ENCODE measurements at regions not wholly inside any gene's neighbourhood (a gene's known extent, or its start where the extent isn't known, plus 50 kb on each side); places are given as distances from the start of the nearest gene placed in this dataset.
"Not testable (repeated sequence)": the region's sequence is repeated elsewhere in the genome, so short reads cannot be mapped to it uniquely, and the experiment has no call there.

GRCh38 chr7:12017046-12017445 lies 185.0 kb upstream of the THSD7A start:
- H3K27ac ChIP-seq = no peak overlapping the region
- WGBS, 3 donors = 45 to 63% (median 51%) methylated on average over 1 of the region's 1 CpG
- intact Hi-C loops (cut with DNase I) = no loop called here
- H3K9me3 ChIP-seq = no peaks in the 10 kb centered on the region
- H3K27me3 ChIP-seq = no peaks in the 10 kb centered on the region
- no peaks in the 10 kb centered on the region for H3K4me1 ChIP-seq (ENCODE audit: insufficient read depth)
- TF ChIP-seq EP300 (IDR thresholded peaks at IDR 0.05) = no peak
- H3K4me3 ChIP-seq = no peak overlapping the region
- no peak for DNase-seq
- no peaks in the 10 kb centered on the region for H3K36me3 ChIP-seq

GRCh38 chr7:12022011-12022410 lies 189.1 kb upstream of the TMEM106B start:
- H3K36me3 ChIP-seq; H3K4me3 ChIP-seq; DNase-seq; intact Hi-C loops (cut with DNase I); H3K4me1 ChIP-seq (ENCODE audit: insufficient read depth); H3K27ac ChIP-seq; H3K27me3 ChIP-seq; H3K9me3 ChIP-seq: not testable (repeated sequence)
- 44 to 69% (median 50%) methylated on average over 1 of the region's 1 CpG for whole genome bisulfite sequencing, 3 donors

DNA sequence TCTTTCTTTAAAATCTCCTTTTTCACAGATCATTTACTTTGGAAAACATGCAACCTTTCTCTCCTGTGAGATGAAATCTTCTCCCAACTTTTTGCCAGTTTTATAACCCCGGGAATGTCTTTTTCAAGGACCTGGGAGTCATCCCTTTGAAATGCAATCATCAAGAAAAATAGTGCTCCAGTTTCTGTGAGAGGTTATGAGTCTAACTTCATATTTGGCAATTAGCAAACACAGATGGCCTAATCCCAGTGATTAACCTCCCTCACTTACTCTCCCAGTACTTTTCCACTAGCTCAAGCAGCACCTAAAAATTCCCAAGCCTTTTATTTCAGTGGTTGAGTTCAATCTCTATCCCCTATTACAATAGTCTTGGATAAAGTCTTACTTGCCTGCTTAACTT lies 185.8 kb upstream of the TMEM106B start:
- intact Hi-C loops (cut with DNase I) = no loop called here
- 53 to 59% (median 59%) methylated on average over 1 of the region's 1 CpG for WGBS, 3 donors
- H3K27ac ChIP-seq = no peak overlapping the region
- TF ChIP-seq CTCF (IDR thresholded peaks at IDR 0.05) (no peak), POLR2A (IDR thresholded peaks at IDR 0.05) (no peak), EP300 (IDR thresholded peaks at IDR 0.05) (no peak)
- no peak overlapping the region for H3K4me3 ChIP-seq
- no peaks in the 10 kb centered on the region for H3K27me3 ChIP-seq
- DNase-seq = no peak
- no peaks in the 10 kb centered on the region for H3K36me3 ChIP-seq
- H3K4me1 ChIP-seq (ENCODE audit: insufficient read depth) = no peaks in the 10 kb centered on the region
- H3K9me3 ChIP-seq = no peaks in the 10 kb centered on the region

- H3K27ac ChIP-seq = no peak overlapping the region
- no peaks in the 10 kb centered on the region for H3K4me1 ChIP-seq (ENCODE audit: insufficient read depth)
- H3K36me3 ChIP-seq = no peaks in the 10 kb centered on the region
- intact Hi-C loops (cut with DNase I) = no loop called here
- no peak overlapping the region for H3K4me3 ChIP-seq
- no peaks in the 10 kb centered on the region for H3K9me3 ChIP-seq
- TF ChIP-seq POLR2A (IDR thresholded peaks at IDR 0.05) = no peak
- no peak for TF ChIP-seq EP300 (IDR thresholded peaks at IDR 0.05)
- no peak for TF ChIP-seq CTCF (IDR thresholded peaks at IDR 0.05)
- 52 to 97% (median 91%) methylated on average over 1 of the region's 1 CpG for WGBS, 3 donors
- no peaks in the 10 kb centered on the region for H3K27me3 ChIP-seq
- no peak for DNase-seq
These were observed 182.6 kb upstream of the TMEM106B start for GRCh38 chr7:12028508-12028907.

DNA sequence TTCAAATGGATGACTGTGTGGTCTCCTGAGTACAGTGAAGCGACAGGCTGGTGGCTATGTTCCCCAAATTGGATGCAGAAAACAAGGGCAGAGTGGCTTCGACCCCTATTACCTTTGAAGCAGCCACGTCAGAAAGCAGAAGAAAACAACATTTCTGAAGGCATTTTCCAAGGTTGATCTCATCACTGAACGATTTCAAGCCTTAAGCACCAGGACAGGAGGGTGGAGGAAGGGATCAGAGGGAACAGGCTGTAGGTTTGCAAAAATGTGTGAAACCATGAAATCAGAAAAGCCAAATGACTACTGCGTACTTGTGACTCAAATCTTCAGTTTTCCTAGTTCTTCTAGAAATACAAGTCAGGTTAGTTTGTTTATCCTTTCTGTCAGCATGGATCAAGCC lies 181.0 kb upstream of the TMEM106B start:
- Histone ChIP-seq H3K4me3 (no peak overlapping the region), H3K4me1 (ENCODE audit: insufficient read depth) (no peaks in the 10 kb centered on the region), H3K27ac (no peak overlapping the region), H3K9me3 (no peaks in the 10 kb centered on the region), H3K36me3 (no peaks in the 10 kb centered on the region), H3K27me3 (no peaks in the 10 kb centered on the region)
- intact Hi-C loops (cut with DNase I) = no loop called here
- TF ChIP-seq EP300 (IDR thresholded peaks at IDR 0.05) (no peak), POLR2A (IDR thresholded peaks at IDR 0.05) (no peak), CTCF (IDR thresholded peaks at IDR 0.05) (no peak)
- 77 to 82% (median 77%) methylated on average over 5 of the region's 5 CpGs for WGBS, 3 donors
- DNase-seq = no peak

GRCh38 chr7:12031186-12031585 lies 179.9 kb upstream of the TMEM106B start:
- H3K27ac ChIP-seq = no peak overlapping the region
- TF ChIP-seq CTCF (IDR thresholded peaks at IDR 0.05) = no peak
- no peak for TF ChIP-seq EP300 (IDR thresholded peaks at IDR 0.05)
- TF ChIP-seq POLR2A (IDR thresholded peaks at IDR 0.05) = no peak
- no peak for DNase-seq
- WGBS, 3 donors = 83 to 86% (median 85%) methylated on average over 1 of the region's 1 CpG
- intact Hi-C loops (cut with DNase I) = no loop called here
- H3K27me3 ChIP-seq = no peaks in the 10 kb centered on the region
- no peaks in the 10 kb centered on the region for H3K4me1 ChIP-seq (ENCODE audit: insufficient read depth)
- H3K9me3 ChIP-seq = no peaks in the 10 kb centered on the region
- H3K36me3 ChIP-seq = no peaks in the 10 kb centered on the region
- H3K4me3 ChIP-seq = no peak overlapping the region

Data from ovary (tissue), 7 donors.